HFF-Myc (cell line): ENCODE measurements at regions not wholly inside any gene's neighbourhood (a gene's known extent, or its start where the extent isn't known, plus 50 kb on each side); places are given as distances from the start of the nearest gene placed in this dataset.

ENCODE experiments used
- DNase-seq: peaks from one replicate; pipeline ENCODE4 v3.0.0-alpha.2; 2011; ENCODE audit warnings: low read depth; ENCODE audit errors: extremely low read depth
- H3K4me3 ChIP-seq: replicated peaks from 2 replicates; pipeline ENCODE4 v1.5.1; 2011; ENCODE audit warnings: low read depth, mild to moderate bottlenecking, control low read depth, low read length
- CTCF ChIP-seq: IDR thresholded peaks from 2 replicates; pipeline ENCODE4 v1.5.1; 2012; ENCODE audit warnings: mild to moderate bottlenecking, low read depth, low read length, control low read depth; ENCODE audit errors: missing control alignments

- DNase-seq: no peak
- no peak for TF ChIP-seq CTCF
- no peak overlapping the region for H3K4me3 ChIP-seq
Measured at GRCh38 chr15:98363416-98363815, 284.9 kb upstream of the IGF1R start.

- no peak overlapping the region for H3K4me3 ChIP-seq
- TF ChIP-seq CTCF: no peak
- no peak for DNase-seq
Measured at GRCh38 chr15:98363955-98364354, 284.4 kb upstream of the IGF1R start.

GRCh38 chr15:98369081-98369716 lies 279.1 kb upstream of the IGF1R start:
- DNase-seq: no peak
- H3K4me3 ChIP-seq: no peak overlapping the region
- TF ChIP-seq CTCF: no peak

GRCh38 chr15:98375513-98376340 lies 272.6 kb upstream of the IGF1R start:
- no peak overlapping the region for H3K4me3 ChIP-seq
- TF ChIP-seq CTCF: no peak
- DNase-seq: no peak

GRCh38 chr15:98380721-98381120 lies 267.6 kb upstream of the IGF1R start:
- no peak for TF ChIP-seq CTCF
- no peak for DNase-seq
- no peak overlapping the region for H3K4me3 ChIP-seq

- DNase-seq: no peak
- H3K4me3 ChIP-seq: no peak overlapping the region
- TF ChIP-seq CTCF: no peak
Measured at GRCh38 chr15:98381446-98381845, 266.9 kb upstream of the IGF1R start.
